ENCODE measurements at regions not wholly inside any gene's neighbourhood (a gene's known extent, or its start where the extent isn't known, plus 50 kb on each side); places are given as distances from the start of the nearest gene placed in this dataset.
"Not testable (repeated sequence)": the region's sequence is repeated elsewhere in the genome, so short reads cannot be mapped to it uniquely, and the experiment has no call there.

DNA sequence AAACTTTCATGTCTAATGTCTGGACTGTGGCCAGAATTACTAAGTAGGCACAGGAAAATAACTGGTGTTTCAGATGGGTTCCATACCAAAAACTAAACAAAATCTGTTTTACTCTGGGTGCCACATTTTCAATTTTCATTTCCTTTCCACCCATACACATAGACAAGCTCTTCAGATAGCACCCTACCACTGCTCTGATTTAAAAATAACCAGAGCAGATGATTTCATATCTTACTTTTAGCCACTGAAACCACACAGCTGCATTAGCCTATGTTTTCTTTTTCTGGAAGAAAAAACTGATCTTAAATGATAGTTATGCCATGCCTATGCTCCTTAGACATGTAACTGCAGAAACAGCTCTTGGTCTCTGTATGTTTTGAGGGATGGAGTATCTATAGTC is 647.6 kb downstream of the CPS1 start:
- no peaks in the 10 kb centered on the region for H3K4me1 ChIP-seq (replicated peaks in 1 of 2)
- no peak overlapping the region for H3K27ac ChIP-seq
- H3K4me3 ChIP-seq: no peak overlapping the region
- in situ Hi-C loops (cut with MboI; ENCODE audit: low pct_unique_long_range_greater_than_20kb in 2 of 9, low sequenced_read_pairs in 9 of 9, unreplicated experiment in 9 of 9): no loop called here
- ATAC-seq (replicated peaks in 6 of 8): no peak

GRCh38 chr2:211204456-211204855 is 648.1 kb downstream of the CPS1 start:
- Histone ChIP-seq H3K4me1 (replicated peaks in 1 of 2) (no peaks in the 10 kb centered on the region), H3K4me3 (no peak overlapping the region), H3K27ac (no peak overlapping the region)
- 0 to 100% (median 88%) methylated on average over 1 to 2 of the region's 2 CpGs for WGBS, 10 experiments
- in situ Hi-C loops (cut with MboI; ENCODE audit: low pct_unique_long_range_greater_than_20kb in 2 of 9, low sequenced_read_pairs in 9 of 9, unreplicated experiment in 9 of 9): no loop called here
- no peak for ATAC-seq (replicated peaks in 6 of 8)

GRCh38 chr2:211204902-211205301 is 648.5 kb downstream of the CPS1 start:
- in situ Hi-C loops (cut with MboI; ENCODE audit: low pct_unique_long_range_greater_than_20kb in 2 of 9, low sequenced_read_pairs in 9 of 9, unreplicated experiment in 9 of 9): no loop called here
- H3K4me1 ChIP-seq (replicated peaks in 1 of 2): no peaks in the 10 kb centered on the region
- H3K4me3 ChIP-seq: no peak overlapping the region
- no peak overlapping the region for H3K27ac ChIP-seq
- 15 to 100% (median 70%) methylated on average over 2 to 6 of the region's 6 CpGs for WGBS, 10 experiments
- no peak for ATAC-seq (replicated peaks in 6 of 8)

DNA sequence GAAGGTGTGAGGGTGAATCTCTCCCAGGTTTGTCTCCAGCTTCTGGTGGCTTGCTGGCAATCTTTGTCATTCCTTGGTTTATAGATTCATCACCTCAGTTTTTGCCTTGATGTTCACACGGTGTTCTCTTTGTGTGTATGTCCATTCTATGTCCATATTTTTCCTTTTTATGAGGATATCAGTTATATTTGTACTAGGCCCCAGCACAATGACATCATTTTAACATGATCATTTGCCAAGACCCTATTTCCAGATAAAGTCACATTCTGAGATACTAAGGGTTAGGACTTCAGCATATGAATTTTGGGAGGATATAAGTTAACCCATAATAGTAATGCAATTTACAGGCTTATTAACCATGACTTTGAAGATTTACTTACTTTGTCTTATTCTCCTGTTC is 649.0 kb downstream of the CPS1 start:
- H3K4me1 ChIP-seq (replicated peaks in 1 of 2): no peaks in the 10 kb centered on the region
- no peak overlapping the region for H3K27ac ChIP-seq
- ATAC-seq (replicated peaks in 6 of 8): no peak
- H3K4me3 ChIP-seq: no peak overlapping the region
- 0 to 80% (median 14%) methylated on average over 1 of the region's 1 CpG; no CpG with 5 or more reads in 4 of the 10 experiments for WGBS, 10 experiments
- in situ Hi-C loops (cut with MboI; ENCODE audit: low pct_unique_long_range_greater_than_20kb in 2 of 9, low sequenced_read_pairs in 9 of 9, unreplicated experiment in 9 of 9): no loop called here

GRCh38 chr2:211205836-211206235 is 649.4 kb downstream of the CPS1 start:
- H3K4me1 ChIP-seq (replicated peaks in 1 of 2): no peaks in the 10 kb centered on the region
- in situ Hi-C loops (cut with MboI; ENCODE audit: low pct_unique_long_range_greater_than_20kb in 2 of 9, low sequenced_read_pairs in 9 of 9, unreplicated experiment in 9 of 9): no loop called here
- no peak overlapping the region for H3K27ac ChIP-seq
- H3K4me3 ChIP-seq: no peak overlapping the region
- ATAC-seq (replicated peaks in 6 of 8): no peak

GRCh38 chr2:211216221-211216620 is 659.8 kb downstream of the CPS1 start:
- WGBS, 10 experiments: 0 to 100% (median 14%) methylated on average over 1 of the region's 1 CpG; no CpG with 5 or more reads in 5 of the 10 experiments
- ATAC-seq (replicated peaks in 6 of 8): no peak
- no peak overlapping the region for H3K4me3 ChIP-seq
- no peak overlapping the region for H3K27ac ChIP-seq
- H3K4me1 ChIP-seq (replicated peaks in 1 of 2): no peaks in the 10 kb centered on the region
- in situ Hi-C loops (cut with MboI; ENCODE audit: low pct_unique_long_range_greater_than_20kb in 2 of 9, low sequenced_read_pairs in 9 of 9, unreplicated experiment in 9 of 9): no loop called here

DNA sequence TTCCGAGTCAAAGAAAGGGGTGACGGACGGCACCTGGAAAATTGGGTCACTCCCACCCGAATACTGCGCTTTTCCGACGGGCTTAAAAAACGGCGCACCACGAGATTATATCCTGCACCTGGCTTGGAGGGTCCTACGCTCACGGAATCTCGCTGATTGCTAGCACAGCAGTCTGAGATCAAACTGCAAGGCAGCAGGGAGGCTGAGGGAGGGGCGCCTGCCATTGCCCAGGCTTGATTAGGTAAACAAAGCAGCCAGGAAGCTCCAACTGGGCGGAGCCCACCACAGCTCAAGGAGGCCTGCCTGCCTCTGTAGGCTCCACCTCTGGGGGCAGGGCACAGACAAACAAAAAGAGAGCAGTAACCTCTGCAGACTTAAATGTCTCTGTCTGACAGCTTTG is 663.1 kb downstream of the CPS1 start:
- in situ Hi-C loops (cut with MboI; ENCODE audit: low pct_unique_long_range_greater_than_20kb in 2 of 9, low sequenced_read_pairs in 9 of 9, unreplicated experiment in 9 of 9): not testable (repeated sequence)

DNA sequence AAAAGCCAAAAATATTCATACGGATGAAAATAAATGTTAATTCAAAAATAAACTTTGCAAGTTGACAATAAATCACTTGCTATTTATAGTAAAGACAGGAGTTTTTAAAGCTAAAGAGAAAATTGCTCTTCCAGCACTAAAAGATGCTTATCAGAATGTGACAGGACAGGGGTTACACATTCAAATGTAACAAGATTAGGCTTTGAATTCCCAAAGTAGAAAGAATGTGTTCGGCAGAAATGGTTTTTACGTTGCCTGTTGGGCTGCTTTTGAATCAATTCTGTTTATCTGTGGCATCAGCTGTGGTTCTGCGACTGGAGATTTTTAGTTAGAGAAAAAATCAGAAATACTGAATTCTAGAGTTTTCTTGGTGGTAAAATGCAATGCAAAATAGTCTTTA is 669.4 kb downstream of the CPS1 start:
- Histone ChIP-seq H3K27ac (no peak overlapping the region), H3K4me1 (replicated peaks in 1 of 2) (no peaks in the 10 kb centered on the region), H3K4me3 (no peak overlapping the region)
- in situ Hi-C loops (cut with MboI; ENCODE audit: low pct_unique_long_range_greater_than_20kb in 2 of 9, low sequenced_read_pairs in 9 of 9, unreplicated experiment in 9 of 9): no loop called here
- 4 to 67% (median 48%) methylated on average over 2 to 4 of the region's 4 CpGs for WGBS, 10 experiments
- ATAC-seq (replicated peaks in 6 of 8): no peak

More for the DNA sequence above, 663.1 kb downstream of the CPS1 start:
- not testable (repeated sequence) for H3K27ac ChIP-seq; H3K4me3 ChIP-seq; ATAC-seq (replicated peaks in 6 of 8); H3K4me1 ChIP-seq (replicated peaks in 1 of 2)
- WGBS, 10 experiments: no CpG with 5 or more reads among the region's 15 CpGs

DNA sequence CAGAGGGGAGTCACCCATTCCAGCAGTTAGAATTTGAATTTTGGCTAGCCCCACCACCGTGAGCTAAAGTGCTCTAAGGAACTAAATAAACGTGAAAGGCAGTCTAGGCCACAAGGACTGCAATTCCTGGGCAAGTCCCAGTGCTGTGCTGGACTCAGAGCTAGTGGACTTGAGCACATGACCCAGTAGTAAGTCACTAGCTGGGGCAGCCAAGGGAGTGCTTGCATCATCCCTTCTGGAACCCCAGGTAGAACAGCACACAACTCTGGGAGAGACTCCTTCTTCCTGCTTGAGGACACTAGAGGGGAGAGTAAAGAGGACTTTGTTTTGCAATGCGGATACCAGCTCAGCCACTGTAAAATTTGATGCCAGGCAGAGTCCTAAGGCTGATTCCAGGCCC is 672.2 kb downstream of the CPS1 start:
- H3K4me1 ChIP-seq (replicated peaks in 1 of 2): no peaks in the 10 kb centered on the region
- ATAC-seq (replicated peaks in 6 of 8): no peak
- in situ Hi-C loops (cut with MboI; ENCODE audit: low pct_unique_long_range_greater_than_20kb in 2 of 9, low sequenced_read_pairs in 9 of 9, unreplicated experiment in 9 of 9): no loop called here
- WGBS, 10 experiments: 20 to 100% (median 89%) methylated on average over 1 to 3 of the region's 3 CpGs; no CpG with 5 or more reads in 3 of the 10 experiments
- H3K27ac ChIP-seq: no peak overlapping the region
- no peak overlapping the region for H3K4me3 ChIP-seq

- in situ Hi-C loops (cut with MboI; ENCODE audit: low pct_unique_long_range_greater_than_20kb in 2 of 9, low sequenced_read_pairs in 9 of 9, unreplicated experiment in 9 of 9): no loop called here
- H3K4me1 ChIP-seq (replicated peaks in 1 of 2): no peaks in the 10 kb centered on the region
- ATAC-seq (replicated peaks in 6 of 8): peak in 3 of 8 experiments; percentile 31 to 97 (median 52)
- 0 to 94% (median 67%) methylated on average over 2 to 4 of the region's 4 CpGs for WGBS, 10 experiments
- no peak overlapping the region for H3K27ac ChIP-seq
- no peak overlapping the region for H3K4me3 ChIP-seq
These were observed 681.3 kb downstream of the CPS1 start for GRCh38 chr2:211237586-211238275.

- no peak for ATAC-seq (replicated peaks in 6 of 8)
- Histone ChIP-seq H3K4me1 (replicated peaks in 1 of 2) (no peaks in the 10 kb centered on the region), H3K27ac (no peak overlapping the region), H3K4me3 (no peak overlapping the region)
- in situ Hi-C loops (cut with MboI; ENCODE audit: low pct_unique_long_range_greater_than_20kb in 2 of 9, low sequenced_read_pairs in 9 of 9, unreplicated experiment in 9 of 9): no loop called here
- 30 to 100% (median 79%) methylated on average over 1 to 3 of the region's 3 CpGs; no CpG with 5 or more reads in 2 of the 10 experiments for WGBS, 10 experiments
These were observed 685.5 kb downstream of the CPS1 start for GRCh38 chr2:211241891-211242290.

DNA sequence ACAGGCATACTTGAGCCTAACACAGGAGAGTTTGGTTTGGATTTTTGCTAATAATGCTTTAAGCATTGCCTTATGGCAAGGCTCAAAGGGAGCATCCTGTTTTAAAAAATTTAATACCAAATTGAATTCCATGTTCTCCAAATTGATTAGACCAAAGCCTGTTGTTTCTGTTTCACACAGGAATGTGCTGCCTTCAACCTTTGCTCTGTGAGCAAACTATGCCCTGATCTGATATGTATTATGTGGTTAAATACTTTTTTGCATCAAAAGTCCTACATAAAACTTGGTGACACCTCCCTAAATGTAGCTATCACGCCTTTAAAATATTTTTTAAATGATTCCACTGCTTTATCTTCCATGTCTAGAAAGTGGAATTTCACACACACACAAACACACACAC is 691.4 kb downstream of the CPS1 start:
- in situ Hi-C loops (cut with MboI; ENCODE audit: low pct_unique_long_range_greater_than_20kb in 2 of 9, low sequenced_read_pairs in 9 of 9, unreplicated experiment in 9 of 9): no loop called here
- no peak overlapping the region for H3K27ac ChIP-seq
- no peak overlapping the region for H3K4me3 ChIP-seq
- ATAC-seq (replicated peaks in 6 of 8): no peak
- H3K4me1 ChIP-seq (replicated peaks in 1 of 2): no peaks in the 10 kb centered on the region
- 0 to 100% (median 22%) methylated on average over 1 of the region's 1 CpG; no CpG with 5 or more reads in 2 of the 10 experiments for WGBS, 10 experiments

- no peak for ATAC-seq (replicated peaks in 6 of 8)
- Histone ChIP-seq H3K4me1 (replicated peaks in 1 of 2) (no peaks in the 10 kb centered on the region), H3K27ac (no peak overlapping the region), H3K4me3 (no peak overlapping the region)
- in situ Hi-C loops (cut with MboI; ENCODE audit: low pct_unique_long_range_greater_than_20kb in 2 of 9, low sequenced_read_pairs in 9 of 9, unreplicated experiment in 9 of 9): no loop called here
- 4 to 100% (median 78%) methylated on average over 1 to 2 of the region's 2 CpGs; no CpG with 5 or more reads in 2 of the 10 experiments for WGBS, 10 experiments
These were observed 692.4 kb downstream of the CPS1 start for GRCh38 chr2:211248841-211249240.

DNA sequence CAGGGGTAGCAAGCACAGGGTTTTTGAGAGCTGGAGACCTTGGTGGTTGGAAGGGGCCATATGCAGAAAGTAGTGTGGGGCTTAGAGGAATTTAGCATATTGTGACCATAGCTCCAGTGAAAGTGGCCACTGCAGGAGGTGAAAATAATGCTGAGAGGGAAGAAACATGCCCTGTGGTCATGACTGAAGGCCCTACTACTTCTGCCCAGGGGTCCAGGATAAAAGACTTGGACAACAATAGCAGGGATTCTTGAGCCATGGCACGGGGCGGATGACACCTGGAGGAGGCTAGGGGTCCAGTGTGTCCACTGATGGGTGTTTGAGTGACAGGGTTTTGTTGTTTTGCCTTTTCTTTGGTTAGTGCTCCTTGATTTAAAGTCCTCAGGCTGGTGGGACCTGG is 694.6 kb downstream of the CPS1 start:
- Histone ChIP-seq H3K4me1 (replicated peaks in 1 of 2) (no peaks in the 10 kb centered on the region), H3K4me3 (no peak overlapping the region), H3K27ac (no peak overlapping the region)
- in situ Hi-C loops (cut with MboI; ENCODE audit: low pct_unique_long_range_greater_than_20kb in 2 of 9, low sequenced_read_pairs in 9 of 9, unreplicated experiment in 9 of 9): no loop called here
- WGBS, 10 experiments: 20 to 82% (median 58%) methylated on average over 1 to 2 of the region's 2 CpGs; no CpG with 5 or more reads in 4 of the 10 experiments
- no peak for ATAC-seq (replicated peaks in 6 of 8)
